ENCODE measurements at regions not wholly inside any gene's neighbourhood (a gene's known extent, or its start where the extent isn't known, plus 50 kb on each side); places are given as distances from the start of the nearest gene placed in this dataset.

- 98 to 99% methylated on average over 4 of the region's 4 CpGs for WGBS, 2 experiments
- H3K27ac ChIP-seq (ENCODE audit: insufficient read depth, low read depth, low read length, poor library complexity, severe bottlenecking): no peak overlapping the region
- H3K4me1 ChIP-seq (ENCODE audit: control insufficient read depth, insufficient read depth, low read length): no peaks in the 10 kb centered on the region
- H3K27me3 ChIP-seq (ENCODE audit: control insufficient read depth, insufficient read depth, low read length, poor library complexity, severe bottlenecking): no peaks in the 10 kb centered on the region
- H3K4me3 ChIP-seq (ENCODE audit: insufficient read depth, low read depth, low read length): no peak overlapping the region
- H3K36me3 ChIP-seq (ENCODE audit: control insufficient read depth, insufficient read depth, low read length): no peaks in the 10 kb centered on the region
- no peaks in the 10 kb centered on the region for H3K9me3 ChIP-seq (ENCODE audit: control insufficient read depth, low read length)
Observed at GRCh38 chr15:39434163-39434562, 146.7 kb upstream of the THBS1 start.

- Histone ChIP-seq H3K9me3 (ENCODE audit: control insufficient read depth, low read length) (no peaks in the 10 kb centered on the region), H3K27me3 (ENCODE audit: control insufficient read depth, insufficient read depth, low read length, poor library complexity, severe bottlenecking) (no peaks in the 10 kb centered on the region), H3K4me1 (ENCODE audit: control insufficient read depth, insufficient read depth, low read length) (no peaks in the 10 kb centered on the region), H3K36me3 (ENCODE audit: control insufficient read depth, insufficient read depth, low read length) (no peaks in the 10 kb centered on the region), H3K27ac (ENCODE audit: insufficient read depth, low read depth, low read length, poor library complexity, severe bottlenecking) (no peak overlapping the region), H3K4me3 (ENCODE audit: insufficient read depth, low read depth, low read length) (no peak overlapping the region)
- WGBS, 2 experiments: 62 to 67% methylated on average over 5 of the region's 5 CpGs
Observed at GRCh38 chr15:39434751-39435238, 146.1 kb upstream of the THBS1 start.

GRCh38 chr15:39435244-39435643, 145.6 kb upstream of the THBS1 start:
- 49 to 57% methylated on average over 2 of the region's 2 CpGs for WGBS, 2 experiments

GRCh38 chr15:39438260-39438659, 142.6 kb upstream of the THBS1 start:
- Histone ChIP-seq H3K27me3 (ENCODE audit: control insufficient read depth, insufficient read depth, low read length, poor library complexity, severe bottlenecking) (no peaks in the 10 kb centered on the region), H3K9me3 (ENCODE audit: control insufficient read depth, low read length) (no peaks in the 10 kb centered on the region), H3K4me1 (ENCODE audit: control insufficient read depth, insufficient read depth, low read length) (no peaks in the 10 kb centered on the region), H3K27ac (ENCODE audit: insufficient read depth, low read depth, low read length, poor library complexity, severe bottlenecking) (no peak overlapping the region), H3K36me3 (ENCODE audit: control insufficient read depth, insufficient read depth, low read length) (no peaks in the 10 kb centered on the region), H3K4me3 (ENCODE audit: insufficient read depth, low read depth, low read length) (no peak overlapping the region)
- WGBS, 2 experiments: 73 to 75% methylated on average over 5 of the region's 5 CpGs

More at GRCh38 chr15:39435244-39435643, 145.6 kb upstream of the THBS1 start:
- Histone ChIP-seq H3K4me1 (ENCODE audit: control insufficient read depth, insufficient read depth, low read length) (no peaks in the 10 kb centered on the region), H3K27me3 (ENCODE audit: control insufficient read depth, insufficient read depth, low read length, poor library complexity, severe bottlenecking) (no peaks in the 10 kb centered on the region), H3K4me3 (ENCODE audit: insufficient read depth, low read depth, low read length) (no peak overlapping the region), H3K9me3 (ENCODE audit: control insufficient read depth, low read length) (no peaks in the 10 kb centered on the region), H3K27ac (ENCODE audit: insufficient read depth, low read depth, low read length, poor library complexity, severe bottlenecking) (no peak overlapping the region), H3K36me3 (ENCODE audit: control insufficient read depth, insufficient read depth, low read length) (no peaks in the 10 kb centered on the region)

- WGBS, 2 experiments: 89 to 98% methylated on average over 8 to 9 of the region's 9 CpGs
- Histone ChIP-seq H3K4me1 (ENCODE audit: control insufficient read depth, insufficient read depth, low read length) (no peaks in the 10 kb centered on the region), H3K27me3 (ENCODE audit: control insufficient read depth, insufficient read depth, low read length, poor library complexity, severe bottlenecking) (no peaks in the 10 kb centered on the region), H3K4me3 (ENCODE audit: insufficient read depth, low read depth, low read length) (no peak overlapping the region), H3K27ac (ENCODE audit: insufficient read depth, low read depth, low read length, poor library complexity, severe bottlenecking) (no peak overlapping the region), H3K36me3 (ENCODE audit: control insufficient read depth, insufficient read depth, low read length) (no peaks in the 10 kb centered on the region), H3K9me3 (ENCODE audit: control insufficient read depth, low read length) (no peaks in the 10 kb centered on the region)
Observed at GRCh38 chr15:39438799-39439592, 141.9 kb upstream of the THBS1 start.

- WGBS, 2 experiments: 74% methylated on average over 2 of the region's 2 CpGs; no CpG with 5 or more reads in 1 of the 2 experiments
- Histone ChIP-seq H3K27ac (ENCODE audit: insufficient read depth, low read depth, low read length, poor library complexity, severe bottlenecking) (no peak overlapping the region), H3K4me3 (ENCODE audit: insufficient read depth, low read depth, low read length) (no peak overlapping the region), H3K4me1 (ENCODE audit: control insufficient read depth, insufficient read depth, low read length) (peaks cover 11% of the 10 kb centered on the region), H3K27me3 (ENCODE audit: control insufficient read depth, insufficient read depth, low read length, poor library complexity, severe bottlenecking) (no peaks in the 10 kb centered on the region), H3K9me3 (ENCODE audit: control insufficient read depth, low read length) (no peaks in the 10 kb centered on the region), H3K36me3 (ENCODE audit: control insufficient read depth, insufficient read depth, low read length) (no peaks in the 10 kb centered on the region)
Observed at GRCh38 chr15:39442898-39443297, 138.0 kb upstream of the THBS1 start.

GRCh38 chr15:39443659-39444219, 137.1 kb upstream of the THBS1 start:
- Histone ChIP-seq H3K4me1 (ENCODE audit: control insufficient read depth, insufficient read depth, low read length) (peaks cover 11% of the 10 kb centered on the region), H3K4me3 (ENCODE audit: insufficient read depth, low read depth, low read length) (no peak overlapping the region), H3K27ac (ENCODE audit: insufficient read depth, low read depth, low read length, poor library complexity, severe bottlenecking) (no peak overlapping the region), H3K36me3 (ENCODE audit: control insufficient read depth, insufficient read depth, low read length) (no peaks in the 10 kb centered on the region), H3K9me3 (ENCODE audit: control insufficient read depth, low read length) (no peaks in the 10 kb centered on the region), H3K27me3 (ENCODE audit: control insufficient read depth, insufficient read depth, low read length, poor library complexity, severe bottlenecking) (no peaks in the 10 kb centered on the region)
- 92 to 96% methylated on average over 4 of the region's 4 CpGs for WGBS, 2 experiments

GRCh38 chr15:39444735-39445470, 136.0 kb upstream of the THBS1 start:
- 89 to 90% methylated on average over 11 of the region's 11 CpGs for WGBS, 2 experiments
- Histone ChIP-seq H3K27ac (ENCODE audit: insufficient read depth, low read depth, low read length, poor library complexity, severe bottlenecking) (no peak overlapping the region), H3K4me1 (ENCODE audit: control insufficient read depth, insufficient read depth, low read length) (peaks cover 11% of the 10 kb centered on the region), H3K9me3 (ENCODE audit: control insufficient read depth, low read length) (no peaks in the 10 kb centered on the region), H3K27me3 (ENCODE audit: control insufficient read depth, insufficient read depth, low read length, poor library complexity, severe bottlenecking) (no peaks in the 10 kb centered on the region), H3K36me3 (ENCODE audit: control insufficient read depth, insufficient read depth, low read length) (no peaks in the 10 kb centered on the region), H3K4me3 (ENCODE audit: insufficient read depth, low read depth, low read length) (no peak overlapping the region)

GRCh38 chr15:39445931-39446330, 134.9 kb upstream of the THBS1 start:
- H3K9me3 ChIP-seq (ENCODE audit: control insufficient read depth, low read length): no peaks in the 10 kb centered on the region
- H3K4me3 ChIP-seq (ENCODE audit: insufficient read depth, low read depth, low read length): no peak overlapping the region
- H3K27me3 ChIP-seq (ENCODE audit: control insufficient read depth, insufficient read depth, low read length, poor library complexity, severe bottlenecking): no peaks in the 10 kb centered on the region
- no peaks in the 10 kb centered on the region for H3K36me3 ChIP-seq (ENCODE audit: control insufficient read depth, insufficient read depth, low read length)
- WGBS, 2 experiments: 78 to 96% methylated on average over 1 to 2 of the region's 2 CpGs
- H3K4me1 ChIP-seq (ENCODE audit: control insufficient read depth, insufficient read depth, low read length): peaks cover 11% of the 10 kb centered on the region
- H3K27ac ChIP-seq (ENCODE audit: insufficient read depth, low read depth, low read length, poor library complexity, severe bottlenecking): no peak overlapping the region

GRCh38 chr15:39447346-39447745, 133.5 kb upstream of the THBS1 start:
- Histone ChIP-seq H3K4me3 (ENCODE audit: insufficient read depth, low read depth, low read length) (no peak overlapping the region), H3K4me1 (ENCODE audit: control insufficient read depth, insufficient read depth, low read length) (peaks cover 11% of the 10 kb centered on the region), H3K9me3 (ENCODE audit: control insufficient read depth, low read length) (no peaks in the 10 kb centered on the region), H3K27me3 (ENCODE audit: control insufficient read depth, insufficient read depth, low read length, poor library complexity, severe bottlenecking) (no peaks in the 10 kb centered on the region), H3K27ac (ENCODE audit: insufficient read depth, low read depth, low read length, poor library complexity, severe bottlenecking) (no peak overlapping the region), H3K36me3 (ENCODE audit: control insufficient read depth, insufficient read depth, low read length) (no peaks in the 10 kb centered on the region)
- 64 to 85% methylated on average over 2 of the region's 2 CpGs for WGBS, 2 experiments
